ENCODE measurements at regions not wholly inside any gene's neighbourhood (a gene's known extent, or its start where the extent isn't known, plus 50 kb on each side); places are given as distances from the start of the nearest gene placed in this dataset.

DNA sequence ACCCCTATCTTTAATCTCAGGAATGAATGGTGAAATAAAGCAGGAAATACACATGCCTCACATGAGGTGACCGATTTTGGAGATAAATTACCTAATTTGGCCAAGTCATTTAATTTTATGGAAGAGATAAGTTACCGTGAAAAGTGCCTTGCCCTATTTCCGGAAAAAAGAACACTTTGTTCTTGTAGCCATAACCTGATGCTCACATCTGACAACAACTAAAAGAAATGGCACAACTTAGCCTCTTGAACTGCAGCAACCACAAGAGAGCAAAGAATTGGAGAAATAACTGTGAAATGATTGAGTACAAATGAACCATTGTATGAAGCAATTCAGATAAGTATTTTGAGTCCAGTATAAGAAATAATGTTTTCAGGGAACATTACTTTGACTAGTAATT, 628.1 kb upstream of the TYRP1 start:
- Histone ChIP-seq H4K8ac (ENCODE audit: low read depth in 2 of 2, low read length in 2 of 2) (no peak overlapping the region), H2AFZ (replicated peaks; ENCODE audit: low read length, poor library complexity) (no peak overlapping the region), H3K27ac (ENCODE audit: insufficient read depth, low read length) (no peak overlapping the region), H4K5ac (ENCODE audit: low read depth, low read length) (no peak overlapping the region), H3K9me3 (ENCODE audit: control insufficient read depth, insufficient read depth, low read length) (no peaks in the 10 kb centered on the region; the same call in 1 of the 2 replicates), H2BK15ac (ENCODE audit: low read depth, low read length) (no peak overlapping the region), H4K20me1 (ENCODE audit: insufficient read depth, low read length) (no peaks in the 10 kb centered on the region), H3K4me2 (ENCODE audit: low read depth, low read length) (no peak overlapping the region), H3K27me3 (ENCODE audit: control insufficient read depth, insufficient read depth, low read length) (no peaks in the 10 kb centered on the region), H3K23ac (ENCODE audit: low read depth, low read length) (no peak overlapping the region), H3K4me3 (ENCODE audit: insufficient read depth, low read depth, low read length) (no peak overlapping the region), H3K14ac (replicated peaks; ENCODE audit: low read depth, low read length) (no peak overlapping the region), H3K79me1 (ENCODE audit: low read depth in 1 of 2, low read length in 2 of 2) (no peaks in the 10 kb centered on the region), H2AK9ac (replicated peaks; ENCODE audit: low read depth, low read length, poor library complexity) (no peak overlapping the region), H2AK5ac (ENCODE audit: low read depth, low read length) (no peak overlapping the region), H3K9me1 (ENCODE audit: insufficient read depth, low read length) (no peaks in the 10 kb centered on the region), H2BK120ac (ENCODE audit: low read depth, low read length) (no peak overlapping the region), H3K9ac (ENCODE audit: low read depth, low read length) (no peak overlapping the region), H4K91ac (ENCODE audit: insufficient read depth, low read depth, low read length) (no peak overlapping the region), H2BK5ac (ENCODE audit: low read depth, low read length, poor library complexity, severe bottlenecking) (no peak overlapping the region), H2BK20ac (ENCODE audit: low read depth, low read length) (no peak overlapping the region), H3K56ac (ENCODE audit: extremely low read depth, insufficient read depth, low read length) (no peak overlapping the region), H3K4ac (ENCODE audit: low read depth, low read length) (no peak overlapping the region), H3K4me1 (ENCODE audit: control insufficient read depth, insufficient read depth, low read length) (no peaks in the 10 kb centered on the region), H3K36me3 (ENCODE audit: control insufficient read depth, insufficient read depth, low read length) (no peaks in the 10 kb centered on the region), H3K18ac (ENCODE audit: low read depth, low read length) (no peak overlapping the region)
- dilution Hi-C loops (cut with HindIII; ENCODE audit: low sequenced_read_pairs, unreplicated experiment) (no loop called here), in situ Hi-C loops (cut with MboI; ENCODE audit: low sequenced_read_pairs) (no loop called here), intact Hi-C loops (cut with micrococcal nuclease) (no loop called here)
- TF ChIP-seq MAZ (IDR thresholded peaks at IDR 0.05; ENCODE audit: borderline replicate concordance, low read depth, low read length): no peak
- TF ChIP-seq, protein P1, sequence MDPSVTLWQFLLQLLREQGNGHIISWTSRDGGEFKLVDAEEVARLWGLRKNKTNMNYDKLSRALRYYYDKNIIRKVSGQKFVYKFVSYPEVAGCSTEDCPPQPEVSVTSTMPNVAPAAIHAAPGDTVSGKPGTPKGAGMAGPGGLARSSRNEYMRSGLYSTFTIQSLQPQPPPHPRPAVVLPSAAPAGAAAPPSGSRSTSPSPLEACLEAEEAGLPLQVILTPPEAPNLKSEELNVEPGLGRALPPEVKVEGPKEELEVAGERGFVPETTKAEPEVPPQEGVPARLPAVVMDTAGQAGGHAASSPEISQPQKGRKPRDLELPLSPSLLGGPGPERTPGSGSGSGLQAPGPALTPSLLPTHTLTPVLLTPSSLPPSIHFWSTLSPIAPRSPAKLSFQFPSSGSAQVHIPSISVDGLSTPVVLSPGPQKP (IDR thresholded peaks at IDR 0.05; ENCODE audit: borderline replicate concordance, low read depth, low read length): no peak
- TF ChIP-seq RCOR1 (IDR thresholded peaks at IDR 0.05; ENCODE audit: insufficient replicate concordance, low read length): no peak
- TF ChIP-seq RFX5 (IDR thresholded peaks at IDR 0.05; ENCODE audit: low read depth, low read length): no peak
- TF ChIP-seq SMC3 (IDR thresholded peaks at IDR 0.05; ENCODE audit: low read depth, low read length): no peak
- TF ChIP-seq MAFK (IDR thresholded peaks at IDR 0.05; ENCODE audit: low read depth, low read length): no peak
- TF ChIP-seq RAD21 (IDR thresholded peaks at IDR 0.05; ENCODE audit: low read length): no peak
- TF ChIP-seq POLR2A (IDR thresholded peaks at IDR 0.05; ENCODE audit: low read depth, low read length): no peak
- no peak for TF ChIP-seq NFE2L2 (IDR thresholded peaks at IDR 0.05; ENCODE audit: low read depth, low read length)
- TF ChIP-seq CEBPB (IDR thresholded peaks at IDR 0.05; ENCODE audit: low read depth, low read length): no peak
- no peak for TF ChIP-seq CHD1 (IDR thresholded peaks at IDR 0.05; ENCODE audit: low read depth, low read length)
- TF ChIP-seq, protein P2, sequence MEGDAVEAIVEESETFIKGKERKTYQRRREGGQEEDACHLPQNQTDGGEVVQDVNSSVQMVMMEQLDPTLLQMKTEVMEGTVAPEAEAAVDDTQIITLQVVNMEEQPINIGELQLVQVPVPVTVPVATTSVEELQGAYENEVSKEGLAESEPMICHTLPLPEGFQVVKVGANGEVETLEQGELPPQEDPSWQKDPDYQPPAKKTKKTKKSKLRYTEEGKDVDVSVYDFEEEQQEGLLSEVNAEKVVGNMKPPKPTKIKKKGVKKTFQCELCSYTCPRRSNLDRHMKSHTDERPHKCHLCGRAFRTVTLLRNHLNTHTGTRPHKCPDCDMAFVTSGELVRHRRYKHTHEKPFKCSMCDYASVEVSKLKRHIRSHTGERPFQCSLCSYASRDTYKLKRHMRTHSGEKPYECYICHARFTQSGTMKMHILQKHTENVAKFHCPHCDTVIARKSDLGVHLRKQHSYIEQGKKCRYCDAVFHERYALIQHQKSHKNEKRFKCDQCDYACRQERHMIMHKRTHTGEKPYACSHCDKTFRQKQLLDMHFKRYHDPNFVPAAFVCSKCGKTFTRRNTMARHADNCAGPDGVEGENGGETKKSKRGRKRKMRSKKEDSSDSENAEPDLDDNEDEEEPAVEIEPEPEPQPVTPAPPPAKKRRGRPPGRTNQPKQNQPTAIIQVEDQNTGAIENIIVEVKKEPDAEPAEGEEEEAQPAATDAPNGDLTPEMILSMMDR (conservative IDR thresholded peaks at IDR 0.05; ENCODE audit: low read depth, low read length): no peak
- no peak for TF ChIP-seq BHLHE40 (IDR thresholded peaks at IDR 0.05; ENCODE audit: low read depth, low read length)
- TF ChIP-seq MXI1 (IDR thresholded peaks at IDR 0.05; ENCODE audit: borderline replicate concordance, low read depth, low read length): no peak
- TF ChIP-seq FOS (IDR thresholded peaks at IDR 0.05; ENCODE audit: low read depth, low read length): no peak
- TF ChIP-seq, protein P3, sequence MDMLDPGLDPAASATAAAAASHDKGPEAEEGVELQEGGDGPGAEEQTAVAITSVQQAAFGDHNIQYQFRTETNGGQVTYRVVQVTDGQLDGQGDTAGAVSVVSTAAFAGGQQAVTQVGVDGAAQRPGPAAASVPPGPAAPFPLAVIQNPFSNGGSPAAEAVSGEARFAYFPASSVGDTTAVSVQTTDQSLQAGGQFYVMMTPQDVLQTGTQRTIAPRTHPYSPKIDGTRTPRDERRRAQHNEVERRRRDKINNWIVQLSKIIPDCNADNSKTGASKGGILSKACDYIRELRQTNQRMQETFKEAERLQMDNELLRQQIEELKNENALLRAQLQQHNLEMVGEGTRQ (IDR thresholded peaks at IDR 0.05; ENCODE audit: low read depth, low read length): no peak
- no TSS peak for BruUV-seq (replicated peaks)
- POLR2A ChIA-PET (ENCODE audit: unreplicated experiment): no interaction called here
- no peak for DNase-seq
- ATAC-seq (ENCODE audit: low read depth): no peak
- WGBS, 2 experiments (ENCODE audit: extremely low coverage in 2 of 2, insufficient read length in 1 of 2): no CpG with 5 or more reads among the region's 3 CpGs
- CTCF ChIA-PET: no interaction called here

All from IMR-90 (cell line).